Hepatocyte (in vitro differentiated cells): ENCODE measurements at regions not wholly inside any gene's neighbourhood (a gene's known extent, or its start where the extent isn't known, plus 50 kb on each side); places are given as distances from the start of the nearest gene placed in this dataset.

Experiments used
- CTCF ChIP-seq: fragments of 200-600 bp; sonication (generic); IDR thresholded peaks from 2 replicates; pipeline ENCODE4 v1.5.1; 2016; ENCODE audit warnings: antibody characterized with exemption, mild to moderate bottlenecking; ENCODE audit not compliant: poor library complexity
- EZH2 ChIP-seq: fragments of 200-600 bp; sonication (generic); IDR thresholded peaks from 2 replicates; pipeline ENCODE4 v1.6.1; 2016; ENCODE audit warnings: antibody characterized with exemption, mild to moderate bottlenecking, borderline replicate concordance

DNA sequence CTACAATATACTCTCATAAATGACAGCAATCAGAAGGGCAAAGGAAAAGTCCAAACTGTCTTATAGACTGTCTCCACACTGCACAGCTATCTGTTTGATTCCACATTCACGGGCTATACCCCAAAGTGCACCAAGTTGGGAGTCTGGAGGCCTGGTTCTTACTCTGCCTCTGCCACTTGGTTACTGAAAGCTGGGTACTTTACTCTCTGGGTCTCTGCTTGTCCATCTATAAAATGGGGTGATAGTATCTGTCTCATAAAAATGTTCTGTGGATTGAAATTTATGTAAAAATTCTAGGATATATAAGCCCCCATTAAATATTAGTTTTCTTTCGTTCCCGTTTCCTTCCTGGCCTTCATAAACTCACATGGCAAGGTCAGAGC is 86.5 kb downstream of the CD164 start:
- TF ChIP-seq CTCF (no peak), EZH2 (no peak)
